MCF 10A (cell line): ENCODE measurements at regions not wholly inside any gene's neighbourhood (a gene's known extent, or its start where the extent isn't known, plus 50 kb on each side); places are given as distances from the start of the nearest gene placed in this dataset.

ENCODE experiments used
- BruUV-seq: library from RNA; stranded (reverse); fragments of 400-500 nt; replicated peaks from 2 replicates; lab custom pipeline; 2021; lab: Mats Ljungman, UMichigan
- CTCF ChIA-PET: fragments of 300-600 bp; sonication (Branson Sonifier 250); formaldehyde crosslinking; extraction: SDS; loops from one replicate; lab custom pipeline; 2021; ENCODE audit warnings: antibody characterized with exemption, inconsistent platforms; lab: Yijun Ruan, JAX
- POLR2A ChIA-PET: fragments of 300-600, 350-650 bp; sonication (Branson Sonifier 250); formaldehyde crosslinking; extraction: SDS; loops from one replicate; lab custom pipeline; 2020; ENCODE audit warnings: antibody characterized with exemption, inconsistent platforms; lab: Yijun Ruan, JAX
- DNase-seq: peaks from one replicate; pipeline ENCODE4 v3.0.0-alpha.2; 2018; ENCODE audit not compliant: unreplicated experiment
- H3K27ac Mint-ChIP-seq: one replicate; pipeline ENCODE4 v1.8.0; 2022; ENCODE audit warnings: mild to moderate bottlenecking, low read depth, mixed read lengths; ENCODE audit not compliant: unreplicated experiment
- H3K27me3 Mint-ChIP-seq: one replicate; pipeline ENCODE4 v1.8.0; 2022; ENCODE audit warnings: mixed read lengths; ENCODE audit not compliant: insufficient read depth, unreplicated experiment
- H3K36me3 Mint-ChIP-seq: one replicate; pipeline ENCODE4 v1.8.0; 2022; ENCODE audit warnings: mild to moderate bottlenecking, moderate library complexity, mixed read lengths; ENCODE audit not compliant: insufficient read depth, unreplicated experiment
- H3K4me1 Mint-ChIP-seq: one replicate; pipeline ENCODE4 v1.8.0; 2022; ENCODE audit warnings: mixed read lengths; ENCODE audit not compliant: insufficient read depth, unreplicated experiment
- H3K4me3 Mint-ChIP-seq: one replicate; pipeline ENCODE4 v1.8.0; 2022; ENCODE audit warnings: mild to moderate bottlenecking, moderate library complexity, mixed read lengths; ENCODE audit not compliant: unreplicated experiment
- H3K9me3 Mint-ChIP-seq: one replicate; pipeline ENCODE4 v1.8.0; 2022; ENCODE audit warnings: mixed read lengths; ENCODE audit not compliant: unreplicated experiment
- intact Hi-C: fragments of 100-400 bp; cut with micrococcal nuclease; formaldehyde crosslinking; loops from 2 replicates; pipeline ENCODE4 v1.14.1; 2022
- TF ChIP-seq, protein P1 (sequence below): fragments of 200-600 bp; IDR thresholded peaks from one replicate; pipeline ENCODE4 v1.8.0; 2022; ENCODE audit warnings: antibody characterized with exemption, mild to moderate bottlenecking; ENCODE audit not compliant: unreplicated experiment

DNA sequence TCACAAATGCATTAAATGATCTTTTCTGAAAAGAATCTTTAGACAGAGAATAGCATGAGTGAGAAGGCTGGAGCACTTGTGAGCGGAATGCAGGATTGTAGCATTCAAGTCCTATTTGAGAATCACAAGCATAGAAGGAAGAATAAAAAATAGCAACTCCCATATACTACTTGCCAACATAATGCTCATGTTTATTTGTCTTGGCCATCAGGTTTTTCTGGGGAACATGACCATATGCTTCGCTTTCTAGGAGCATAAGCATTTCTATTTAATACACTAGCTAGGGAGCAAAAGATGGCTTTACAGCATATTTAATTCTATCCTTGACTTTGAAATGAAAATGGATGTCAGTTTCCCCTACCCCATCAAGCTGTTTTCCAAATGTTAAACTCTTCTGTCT, 170.3 kb upstream of the MITF start:
- H3K9me3 Mint-ChIP-seq, result peaks cover 8% of the 10 kb centered on the region
- POLR2A ChIA-PET, result interaction anchor here (0.9 kb wide), 1 partner anchor 91 kb away, joined by 5 read pairs; no protein-coding TSS in a partner anchor
- no peaks in the 10 kb centered on the region for H3K27me3 Mint-ChIP-seq
- H3K4me1 Mint-ChIP-seq, result no peaks in the 10 kb centered on the region
- no peak for DNase-seq
- CTCF ChIA-PET, result no interaction called here
- intact Hi-C loops, result no loop called here
- BruUV-seq, result no TSS peak
- H3K4me3 Mint-ChIP-seq, result no peak overlapping the region
- H3K36me3 Mint-ChIP-seq, result no peaks in the 10 kb centered on the region
- TF ChIP-seq, protein P1, sequence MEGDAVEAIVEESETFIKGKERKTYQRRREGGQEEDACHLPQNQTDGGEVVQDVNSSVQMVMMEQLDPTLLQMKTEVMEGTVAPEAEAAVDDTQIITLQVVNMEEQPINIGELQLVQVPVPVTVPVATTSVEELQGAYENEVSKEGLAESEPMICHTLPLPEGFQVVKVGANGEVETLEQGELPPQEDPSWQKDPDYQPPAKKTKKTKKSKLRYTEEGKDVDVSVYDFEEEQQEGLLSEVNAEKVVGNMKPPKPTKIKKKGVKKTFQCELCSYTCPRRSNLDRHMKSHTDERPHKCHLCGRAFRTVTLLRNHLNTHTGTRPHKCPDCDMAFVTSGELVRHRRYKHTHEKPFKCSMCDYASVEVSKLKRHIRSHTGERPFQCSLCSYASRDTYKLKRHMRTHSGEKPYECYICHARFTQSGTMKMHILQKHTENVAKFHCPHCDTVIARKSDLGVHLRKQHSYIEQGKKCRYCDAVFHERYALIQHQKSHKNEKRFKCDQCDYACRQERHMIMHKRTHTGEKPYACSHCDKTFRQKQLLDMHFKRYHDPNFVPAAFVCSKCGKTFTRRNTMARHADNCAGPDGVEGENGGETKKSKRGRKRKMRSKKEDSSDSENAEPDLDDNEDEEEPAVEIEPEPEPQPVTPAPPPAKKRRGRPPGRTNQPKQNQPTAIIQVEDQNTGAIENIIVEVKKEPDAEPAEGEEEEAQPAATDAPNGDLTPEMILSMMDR, result no peak
- no peak overlapping the region for H3K27ac Mint-ChIP-seq

- BruUV-seq, result no TSS peak
- intact Hi-C loops, result no loop called here
- no peaks in the 10 kb centered on the region for H3K36me3 Mint-ChIP-seq
- peaks cover 8% of the 10 kb centered on the region for H3K9me3 Mint-ChIP-seq
- DNase-seq, result no peak
- no peak overlapping the region for H3K27ac Mint-ChIP-seq
- H3K4me1 Mint-ChIP-seq, result no peaks in the 10 kb centered on the region
- H3K4me3 Mint-ChIP-seq, result no peak overlapping the region
- ChIA-PET CTCF (interaction anchor here (0.6 kb wide), 1 partner anchor 59 kb away, joined by 4 read pairs; no protein-coding TSS in a partner anchor), POLR2A (interaction anchor here (0.7 to 0.9 kb wide), 2 partner anchors 27 to 91 kb away, joined by 3 to 5 read pairs; no protein-coding TSS in a partner anchor)
- no peaks in the 10 kb centered on the region for H3K27me3 Mint-ChIP-seq
- TF ChIP-seq, protein P1, result no peak
These were observed 170.8 kb upstream of the MITF start for GRCh38 chr3:69568458-69568857.

GRCh38 chr3:69567710-69568052, 171.6 kb upstream of the MITF start:
- ChIA-PET CTCF (interaction anchor here (0.8 to 1.6 kb wide), 2 partner anchors 10 to 104 kb away, joined by 3 to 5 read pairs; no protein-coding TSS in a partner anchor), POLR2A (no interaction called here)
- TF ChIP-seq, protein P1, result no peak
- no peaks in the 10 kb centered on the region for H3K4me1 Mint-ChIP-seq
- DNase-seq, result no peak
- H3K36me3 Mint-ChIP-seq, result no peaks in the 10 kb centered on the region
- peaks cover 8% of the 10 kb centered on the region for H3K9me3 Mint-ChIP-seq
- BruUV-seq, result no TSS peak
- intact Hi-C loops, result no loop called here
- no peak overlapping the region for H3K4me3 Mint-ChIP-seq
- no peaks in the 10 kb centered on the region for H3K27me3 Mint-ChIP-seq
- H3K27ac Mint-ChIP-seq, result no peak overlapping the region

DNA sequence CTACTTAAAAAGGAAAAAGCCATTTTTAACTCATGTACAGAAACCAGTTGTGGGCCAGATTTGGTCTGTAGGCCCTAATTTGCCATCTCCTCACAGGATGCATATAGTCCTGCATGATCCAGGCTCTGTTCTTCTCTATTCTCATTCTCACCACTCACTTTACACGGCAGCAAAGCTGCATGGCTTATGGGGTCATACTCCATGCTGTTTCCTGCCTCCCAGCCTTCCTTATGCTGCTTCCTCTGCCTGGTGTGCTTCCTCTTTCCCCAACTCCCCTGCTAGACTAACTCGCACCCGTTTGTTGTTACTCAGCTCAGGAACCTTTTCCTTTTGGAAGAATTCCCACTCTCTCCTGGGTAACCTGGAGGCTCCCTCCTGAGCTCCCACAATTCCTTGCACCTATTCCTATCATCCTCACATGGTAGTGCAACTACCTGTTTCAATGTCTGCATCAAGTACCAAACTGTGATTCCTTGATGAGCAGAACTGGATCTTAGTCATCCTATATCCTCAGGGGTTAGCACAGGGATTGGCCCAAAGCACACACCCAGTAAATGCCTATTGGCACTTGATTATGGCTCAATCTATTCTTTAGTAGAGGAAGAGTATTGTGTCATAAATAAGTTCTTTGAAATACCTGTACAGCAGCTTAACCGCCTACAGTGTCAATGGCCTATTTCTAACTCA, 172.1 kb upstream of the MITF start:
- Mint-ChIP-seq H3K4me3 (no peak overlapping the region), H3K36me3 (no peaks in the 10 kb centered on the region), H3K9me3 (peaks cover 8% of the 10 kb centered on the region), H3K27me3 (no peaks in the 10 kb centered on the region), H3K27ac (no peak overlapping the region), H3K4me1 (no peaks in the 10 kb centered on the region)
- CTCF ChIA-PET, result interaction anchor here (0.5 to 1.6 kb wide), 5 partner anchors 9 to 154 kb away, joined by 3 to 5 read pairs (median 3); no protein-coding TSS in a partner anchor
- POLR2A ChIA-PET, result no interaction called here
- peak; percentile 8 for DNase-seq
- intact Hi-C loops, result no loop called here
- TF ChIP-seq, protein P1, result no peak
- BruUV-seq, result no TSS peak
